SK-N-SH (cell line): ENCODE measurements at regions not wholly inside any gene's neighbourhood (a gene's known extent, or its start where the extent isn't known, plus 50 kb on each side); places are given as distances from the start of the nearest gene placed in this dataset.

Source experiments
- CTCF ChIA-PET: fragments of 300-600, 350-600 bp; formaldehyde crosslinking; extraction: SDS; loops from one replicate; lab custom pipeline; 2021; lab: Yijun Ruan, JAX
- POLR2A ChIA-PET: fragments of 350-600 bp; sonication (Branson Sonifier 250); formaldehyde crosslinking; extraction: SDS; loops from one replicate; lab custom pipeline; 2020; ENCODE audit warnings: antibody characterized with exemption, inconsistent platforms; lab: Yijun Ruan, JAX
- DNase-seq: peaks from one replicate; pipeline ENCODE4 v3.0.0; 2012
- H2AFZ ChIP-seq: fragments of 200-600 bp; sonication (generic); 2 replicates; pipeline ENCODE4 v1.8.1; 2016; ENCODE audit warnings: antibody characterized with exemption, mild to moderate bottlenecking, low read depth
- H3F3A ChIP-seq: fragments of 200-600 bp; sonication (generic); replicated peaks from 2 replicates; pipeline ENCODE3; 2016; ENCODE audit warnings: antibody characterized with exemption, mild to moderate bottlenecking; ENCODE audit not compliant: insufficient read depth
- H3K27ac ChIP-seq, 2 experiments: fragments of 200-500 bp in 1 of 2; fragments of 200-600 bp in 1 of 2; sonication (Bioruptor generic) in 1 of 2; sonication (generic), shearing (Covaris generic) in 1 of 2; 2 replicates each; pipeline versions ENCODE4 v1.5.1 to v1.6.1; 2014 to 2016; ENCODE audit warnings: low read depth in 2 of 2, inconsistent platforms in 1 of 2, low read length in 1 of 2, mild to moderate bottlenecking in 1 of 2, mixed read lengths in 1 of 2
- H3K27me3 ChIP-seq: fragments of 200-600 bp; sonication (generic), shearing (Covaris generic); 2 replicates; pipeline ENCODE4 v1.6.1; 2016; ENCODE audit warnings: mixed run types; ENCODE audit not compliant: insufficient read depth
- H3K36me3 ChIP-seq, 2 experiments: fragments of 200-500 bp in 1 of 2; fragments of 200-600 bp in 1 of 2; sonication (Bioruptor generic) in 1 of 2; sonication (generic) in 1 of 2; replicated peaks in 1 of 2; 2 replicates each; pipeline versions ENCODE3 to v1.5.1; 2014 to 2016; ENCODE audit warnings: low read length in 1 of 2, mild to moderate bottlenecking in 1 of 2; ENCODE audit not compliant: insufficient read depth in 2 of 2, control insufficient read depth in 1 of 2
- H3K4me1 ChIP-seq, 2 experiments: fragments of 200-500 bp in 1 of 2; fragments of 200-600 bp in 1 of 2; sonication (Bioruptor generic) in 1 of 2; sonication (generic), shearing (Covaris generic) in 1 of 2; 2 replicates each; pipeline versions ENCODE4 v1.5.1 to v1.6.1; 2014 to 2016; ENCODE audit warnings: low read depth in 1 of 2, low read length in 1 of 2, mixed run types in 1 of 2; ENCODE audit not compliant: insufficient read depth in 2 of 2, control insufficient read depth in 1 of 2
- H3K4me2 ChIP-seq: fragments of 200-600 bp; sonication (generic), shearing (Covaris generic); 2 replicates; pipeline ENCODE4 v1.6.1; 2017; ENCODE audit warnings: mixed run types
- H3K4me3 ChIP-seq, 2 experiments: fragments of 200-500 bp in 1 of 2; fragments of 200-600 bp in 1 of 2; sonication (Bioruptor generic) in 1 of 2; sonication (generic), shearing (Covaris generic) in 1 of 2; 2 replicates each; pipeline versions ENCODE4 v1.5.1 to v1.8.1; 2014 to 2016; ENCODE audit warnings: low read depth in 2 of 2, inconsistent platforms in 1 of 2, low read length in 1 of 2, mild to moderate bottlenecking in 1 of 2, mixed read lengths in 1 of 2, moderate library complexity in 1 of 2
- H3K79me2 ChIP-seq: fragments of 200-600 bp; sonication (generic); 2 replicates; pipeline ENCODE4 v1.8.1; 2017; ENCODE audit warnings: mild to moderate bottlenecking; ENCODE audit not compliant: insufficient read depth
- H3K9ac ChIP-seq: fragments of 200-600 bp; sonication (generic); 2 replicates; pipeline ENCODE4 v1.6.1; 2017; ENCODE audit warnings: mixed run types
- H3K9me2 ChIP-seq: fragments of 200-600 bp; sonication (generic); 2 replicates; pipeline ENCODE4 v1.6.1; 2017; ENCODE audit warnings: mixed run types
- H3K9me3 ChIP-seq: fragments of 200-600 bp; sonication (generic); 2 replicates; pipeline ENCODE4 v1.6.1; 2017; ENCODE audit warnings: mixed run types, mild to moderate bottlenecking, moderate library complexity
- H4K20me1 ChIP-seq: fragments of 200-600 bp; sonication (generic); 2 replicates; pipeline ENCODE4 v1.6.1; 2017; ENCODE audit warnings: mild to moderate bottlenecking, mixed run types; ENCODE audit not compliant: insufficient read depth
- EP300 ChIP-seq, 2 experiments: IDR thresholded peaks; 2 replicates each; pipeline versions ENCODE4 v1.4.0 to v1.6.1; 2012; ENCODE audit warnings: borderline replicate concordance in 1 of 2, low read depth in 1 of 2, low read length in 1 of 2
- IRF3 ChIP-seq: fragments of 150-350 bp; IDR thresholded peaks from 2 replicates; pipeline ENCODE4 v1.6.1; 2016; ENCODE audit warnings: mild to moderate bottlenecking, low read depth, low read length
- NRF1 ChIP-seq: IDR thresholded peaks from 2 replicates; pipeline ENCODE4 v1.6.1; 2012; ENCODE audit warnings: low read depth, mild to moderate bottlenecking, low read length
- SMC3 ChIP-seq: IDR thresholded peaks from 2 replicates; pipeline ENCODE4 v1.6.1; 2012; ENCODE audit warnings: low read depth, low read length, improper control_type of control experiment
- TAF1 ChIP-seq: IDR thresholded peaks from 2 replicates; pipeline ENCODE4 v1.6.1; 2012; ENCODE audit warnings: low read depth, mild to moderate bottlenecking, low read length, moderate library complexity, borderline replicate concordance
- ZBTB33 ChIP-seq: IDR thresholded peaks from 2 replicates; pipeline ENCODE4 v1.4.0; 2012; ENCODE audit warnings: low read depth, borderline replicate concordance
- WGBS: methylation state at CpG from one replicate; pipeline ENCODE4 v1.1.6; 2017; ENCODE audit warnings: low lambda C conversion rate; 5-methylcytosine and 5-hydroxymethylcytosine counted together
- TF ChIP-seq, protein P1 (sequence below): IDR thresholded peaks from 2 replicates; pipeline ENCODE4; 2012
- TF ChIP-seq, protein P2 (sequence below): IDR thresholded peaks from 2 replicates; pipeline ENCODE4 v1.4.0; 2012; ENCODE audit warnings: low read depth
- TF ChIP-seq, protein P3 (sequence below): IDR thresholded peaks from 2 replicates; pipeline ENCODE4 v1.4.0; 2012; ENCODE audit warnings: low read depth, borderline replicate concordance

DNA sequence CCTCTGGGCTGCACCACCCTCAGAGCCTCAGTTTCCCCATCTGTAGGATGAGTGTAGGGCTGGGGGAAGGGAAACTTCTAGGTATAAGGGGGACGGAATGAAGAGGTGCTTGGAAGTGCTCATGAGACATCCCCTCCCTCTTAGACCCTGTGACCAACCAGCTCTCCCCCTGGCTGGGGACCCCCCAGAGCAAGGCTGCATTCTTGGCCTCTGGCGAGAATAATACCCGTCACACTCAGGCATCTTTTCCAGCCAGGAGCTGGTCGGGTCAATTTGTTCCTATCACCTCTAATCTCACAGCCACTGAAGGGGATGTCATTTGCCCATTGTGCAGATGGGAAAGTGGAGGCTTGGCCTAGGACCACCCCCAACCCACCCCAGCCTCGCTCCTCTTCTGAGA, 443.0 kb downstream of the PTPRU start:
- CTCF ChIA-PET = interaction anchor here (1.7 kb wide), 1 partner anchor 25 kb away, joined by 7 read pairs; no protein-coding TSS in a partner anchor
- WGBS = 91% methylated on average over 5 of the region's 5 CpGs
- no peak overlapping the region for H3K27ac ChIP-seq
- POLR2A ChIA-PET = no interaction called here
- no peaks in the 10 kb centered on the region for H3K27me3 ChIP-seq
- H3K36me3 ChIP-seq = no peaks in the 10 kb centered on the region
- H3K4me1 ChIP-seq = peaks cover 0 to 30% of the 10 kb centered on the region in 2 experiments; a peak in 1 of 4 replicates
- H3K4me2 ChIP-seq = no peak overlapping the region
- DNase-seq = no peak
- H3K9me2 ChIP-seq = no peaks in the 10 kb centered on the region
- H3K9ac ChIP-seq = no peak overlapping the region
- no peaks in the 10 kb centered on the region for H3K9me3 ChIP-seq
- no peaks in the 10 kb centered on the region for H4K20me1 ChIP-seq
- H3K4me3 ChIP-seq = no peak overlapping the region
- H3K79me2 ChIP-seq = no peaks in the 10 kb centered on the region
- H2AFZ ChIP-seq = no peak overlapping the region
- no peaks in the 10 kb centered on the region for H3F3A ChIP-seq
- TF ChIP-seq, protein P1, sequence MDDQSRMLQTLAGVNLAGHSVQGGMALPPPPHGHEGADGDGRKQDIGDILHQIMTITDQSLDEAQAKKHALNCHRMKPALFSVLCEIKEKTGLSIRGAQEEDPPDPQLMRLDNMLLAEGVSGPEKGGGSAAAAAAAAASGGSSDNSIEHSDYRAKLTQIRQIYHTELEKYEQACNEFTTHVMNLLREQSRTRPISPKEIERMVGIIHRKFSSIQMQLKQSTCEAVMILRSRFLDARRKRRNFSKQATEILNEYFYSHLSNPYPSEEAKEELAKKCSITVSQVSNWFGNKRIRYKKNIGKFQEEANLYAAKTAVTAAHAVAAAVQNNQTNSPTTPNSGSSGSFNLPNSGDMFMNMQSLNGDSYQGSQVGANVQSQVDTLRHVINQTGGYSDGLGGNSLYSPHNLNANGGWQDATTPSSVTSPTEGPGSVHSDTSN = no peak
- TF ChIP-seq IRF3 (no peak), NRF1 (no peak), TAF1 (no peak), SMC3 (no peak), ZBTB33 (no peak), EP300 (IDR thresholded peaks at IDR 0.05; ENCODE audit: borderline replicate concordance in 1 of 2, low read depth in 1 of 2, low read length in 1 of 2) (no peak)
- TF ChIP-seq, protein P2, sequence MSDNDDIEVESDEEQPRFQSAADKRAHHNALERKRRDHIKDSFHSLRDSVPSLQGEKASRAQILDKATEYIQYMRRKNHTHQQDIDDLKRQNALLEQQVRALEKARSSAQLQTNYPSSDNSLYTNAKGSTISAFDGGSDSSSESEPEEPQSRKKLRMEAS = no peak
- TF ChIP-seq, protein P3, sequence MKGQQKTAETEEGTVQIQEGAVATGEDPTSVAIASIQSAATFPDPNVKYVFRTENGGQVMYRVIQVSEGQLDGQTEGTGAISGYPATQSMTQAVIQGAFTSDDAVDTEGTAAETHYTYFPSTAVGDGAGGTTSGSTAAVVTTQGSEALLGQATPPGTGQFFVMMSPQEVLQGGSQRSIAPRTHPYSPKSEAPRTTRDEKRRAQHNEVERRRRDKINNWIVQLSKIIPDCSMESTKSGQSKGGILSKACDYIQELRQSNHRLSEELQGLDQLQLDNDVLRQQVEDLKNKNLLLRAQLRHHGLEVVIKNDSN = no peak
